ENCODE measurements at regions not wholly inside any gene's neighbourhood (a gene's known extent, or its start where the extent isn't known, plus 50 kb on each side); places are given as distances from the start of the nearest gene placed in this dataset.

GRCh38 chr14:83874662-83875061, 1655.3 kb upstream of the FLRT2 start:
- TF ChIP-seq CTCF (IDR thresholded peaks at IDR 0.05; ENCODE audit: low read length): no peak
- TF ChIP-seq EZH2 (IDR thresholded peaks at IDR 0.05; ENCODE audit: borderline replicate concordance, low read length): no peak
- Histone ChIP-seq H3K4me1 (ENCODE audit: insufficient read depth, low read length, severe bottlenecking) (no peaks in the 10 kb centered on the region), H3K9me3 (ENCODE audit: low read length) (no peaks in the 10 kb centered on the region), H2AFZ (ENCODE audit: low read length) (no peak overlapping the region), H3K36me3 (ENCODE audit: insufficient read depth, low read length) (no peaks in the 10 kb centered on the region), H3K27me3 (ENCODE audit: insufficient read depth, low read length) (no peaks in the 10 kb centered on the region), H3K4me3 (ENCODE audit: low read depth, low read length, poor library complexity, severe bottlenecking) (no peak overlapping the region), H3K27ac (ENCODE audit: low read depth, low read length, poor library complexity, severe bottlenecking) (no peak overlapping the region), H3K9me2 (ENCODE audit: low read depth, low read length) (no peaks in the 10 kb centered on the region), H3F3A (ENCODE audit: insufficient read depth, low read length) (no peaks in the 10 kb centered on the region), H3K79me2 (ENCODE audit: insufficient read depth, low read length) (no peaks in the 10 kb centered on the region), H3K9ac (ENCODE audit: low read length) (no peak overlapping the region), H3K4me2 (ENCODE audit: low read length) (no peak overlapping the region), H4K20me1 (ENCODE audit: insufficient read depth, low read length) (no peaks in the 10 kb centered on the region)

- no peaks in the 10 kb centered on the region for H3K27me3 ChIP-seq (ENCODE audit: insufficient read depth, low read length)
- H3K9ac ChIP-seq (ENCODE audit: low read length): no peak overlapping the region
- H3K36me3 ChIP-seq (ENCODE audit: insufficient read depth, low read length): no peaks in the 10 kb centered on the region
- no peak overlapping the region for H2AFZ ChIP-seq (ENCODE audit: low read length)
- H3K79me2 ChIP-seq (ENCODE audit: insufficient read depth, low read length): no peaks in the 10 kb centered on the region
- TF ChIP-seq CTCF (IDR thresholded peaks at IDR 0.05; ENCODE audit: low read length) (no peak), EZH2 (IDR thresholded peaks at IDR 0.05; ENCODE audit: borderline replicate concordance, low read length) (no peak)
- H3K9me2 ChIP-seq (ENCODE audit: low read depth, low read length): no peaks in the 10 kb centered on the region
- H3K4me3 ChIP-seq (ENCODE audit: low read depth, low read length, poor library complexity, severe bottlenecking): no peak overlapping the region
- H3K9me3 ChIP-seq (ENCODE audit: low read length): no peaks in the 10 kb centered on the region
- H3K4me1 ChIP-seq (ENCODE audit: insufficient read depth, low read length, severe bottlenecking): no peaks in the 10 kb centered on the region
- no peak overlapping the region for H3K4me2 ChIP-seq (ENCODE audit: low read length)
- H3K27ac ChIP-seq (ENCODE audit: low read depth, low read length, poor library complexity, severe bottlenecking): no peak overlapping the region
- H4K20me1 ChIP-seq (ENCODE audit: insufficient read depth, low read length): no peaks in the 10 kb centered on the region
- no peaks in the 10 kb centered on the region for H3F3A ChIP-seq (ENCODE audit: insufficient read depth, low read length)
These were observed 1646.2 kb upstream of the FLRT2 start for GRCh38 chr14:83883732-83884131.

- Histone ChIP-seq H3K27me3 (ENCODE audit: insufficient read depth, low read length) (no peaks in the 10 kb centered on the region), H3K27ac (ENCODE audit: low read depth, low read length, poor library complexity, severe bottlenecking) (no peak overlapping the region), H3K36me3 (ENCODE audit: insufficient read depth, low read length) (no peaks in the 10 kb centered on the region), H3F3A (ENCODE audit: insufficient read depth, low read length) (no peaks in the 10 kb centered on the region), H3K4me1 (ENCODE audit: insufficient read depth, low read length, severe bottlenecking) (no peaks in the 10 kb centered on the region), H3K4me3 (ENCODE audit: low read depth, low read length, poor library complexity, severe bottlenecking) (no peak overlapping the region), H3K4me2 (ENCODE audit: low read length) (no peak overlapping the region), H4K20me1 (ENCODE audit: insufficient read depth, low read length) (no peaks in the 10 kb centered on the region), H3K9me2 (ENCODE audit: low read depth, low read length) (no peaks in the 10 kb centered on the region), H2AFZ (ENCODE audit: low read length) (no peak overlapping the region), H3K9ac (ENCODE audit: low read length) (no peak overlapping the region), H3K9me3 (ENCODE audit: low read length) (no peaks in the 10 kb centered on the region), H3K79me2 (ENCODE audit: insufficient read depth, low read length) (no peaks in the 10 kb centered on the region)
- no peak for TF ChIP-seq EZH2 (IDR thresholded peaks at IDR 0.05; ENCODE audit: borderline replicate concordance, low read length)
- no peak for TF ChIP-seq CTCF (IDR thresholded peaks at IDR 0.05; ENCODE audit: low read length)
These were observed 1644.1 kb upstream of the FLRT2 start for GRCh38 chr14:83885837-83886293.
